ENCODE measurements at regions not wholly inside any gene's neighbourhood (a gene's known extent, or its start where the extent isn't known, plus 50 kb on each side); places are given as distances from the start of the nearest gene placed in this dataset.
"Not testable (repeated sequence)": the region's sequence is repeated elsewhere in the genome, so short reads cannot be mapped to it uniquely, and the experiment has no call there.

DNA sequence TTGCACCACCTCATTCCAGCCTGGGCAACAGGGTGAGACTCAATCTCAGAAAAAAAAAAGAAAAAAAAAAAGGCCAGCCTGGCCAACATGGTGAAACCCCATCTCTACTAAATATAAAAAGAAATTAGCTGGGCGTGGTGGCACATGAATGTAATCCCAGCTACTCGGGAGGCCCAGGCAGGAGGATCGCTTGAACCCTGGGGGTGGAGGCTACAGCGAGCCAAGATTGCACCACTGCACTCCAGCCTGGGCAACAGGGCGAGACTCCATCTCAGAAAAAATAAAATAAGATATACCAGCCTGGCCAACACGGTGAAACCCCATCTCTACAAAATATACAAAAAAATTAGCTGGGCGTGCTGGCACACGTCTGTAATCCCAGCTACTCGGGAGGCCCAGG lies 1602.3 kb downstream of the RPIA start:
- TF ChIP-seq, protein P1, sequence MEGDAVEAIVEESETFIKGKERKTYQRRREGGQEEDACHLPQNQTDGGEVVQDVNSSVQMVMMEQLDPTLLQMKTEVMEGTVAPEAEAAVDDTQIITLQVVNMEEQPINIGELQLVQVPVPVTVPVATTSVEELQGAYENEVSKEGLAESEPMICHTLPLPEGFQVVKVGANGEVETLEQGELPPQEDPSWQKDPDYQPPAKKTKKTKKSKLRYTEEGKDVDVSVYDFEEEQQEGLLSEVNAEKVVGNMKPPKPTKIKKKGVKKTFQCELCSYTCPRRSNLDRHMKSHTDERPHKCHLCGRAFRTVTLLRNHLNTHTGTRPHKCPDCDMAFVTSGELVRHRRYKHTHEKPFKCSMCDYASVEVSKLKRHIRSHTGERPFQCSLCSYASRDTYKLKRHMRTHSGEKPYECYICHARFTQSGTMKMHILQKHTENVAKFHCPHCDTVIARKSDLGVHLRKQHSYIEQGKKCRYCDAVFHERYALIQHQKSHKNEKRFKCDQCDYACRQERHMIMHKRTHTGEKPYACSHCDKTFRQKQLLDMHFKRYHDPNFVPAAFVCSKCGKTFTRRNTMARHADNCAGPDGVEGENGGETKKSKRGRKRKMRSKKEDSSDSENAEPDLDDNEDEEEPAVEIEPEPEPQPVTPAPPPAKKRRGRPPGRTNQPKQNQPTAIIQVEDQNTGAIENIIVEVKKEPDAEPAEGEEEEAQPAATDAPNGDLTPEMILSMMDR (optimal IDR thresholded peaks at IDR 0.05 in 1 of 3, IDR thresholded peaks at IDR 0.05 in 1 of 3, conservative IDR thresholded peaks at IDR 0.05 in 1 of 3; ENCODE audit: extremely low read depth in 1 of 3, insufficient read depth in 2 of 3, low read length in 3 of 3) = not testable (repeated sequence)
- not testable (repeated sequence) for TF ChIP-seq EZH2 (IDR thresholded peaks at IDR 0.05; ENCODE audit: low read length)

Measured in keratinocyte (primary cell).